ENCODE measurements at regions not wholly inside any gene's neighbourhood (a gene's known extent, or its start where the extent isn't known, plus 50 kb on each side); places are given as distances from the start of the nearest gene placed in this dataset.

DNA sequence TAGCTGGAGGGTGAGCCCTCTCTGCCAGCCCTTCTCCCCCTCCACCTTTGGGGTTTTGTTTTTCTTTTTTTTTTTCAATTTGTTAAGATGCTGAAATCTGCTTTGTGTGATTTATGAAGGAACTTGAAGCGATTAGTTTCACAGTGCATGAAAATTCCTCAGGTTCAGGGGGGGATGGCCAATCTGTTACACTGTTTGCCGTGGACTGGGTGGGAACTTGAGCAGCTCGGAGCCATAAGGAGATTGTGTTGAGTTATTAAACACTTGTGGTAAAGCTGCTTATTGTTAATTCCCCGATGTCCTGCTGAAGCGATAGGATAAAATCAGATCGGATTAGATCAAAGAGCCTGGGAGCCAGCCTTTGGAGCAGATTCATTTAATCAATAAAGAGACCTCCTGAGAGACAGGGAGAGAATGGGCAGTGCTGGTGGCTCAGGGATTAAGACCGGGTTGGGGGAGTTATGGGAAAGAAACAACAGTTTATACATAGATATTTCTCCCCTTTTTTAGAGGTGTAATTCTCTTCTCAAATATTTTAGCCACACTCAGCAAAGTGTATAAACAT, 105.8 kb upstream of the SPATA31D4 start:
- DNase-seq (ENCODE audit: low spot score): no peak
- no peak overlapping the region for H2BK120ac ChIP-seq (ENCODE audit: low read depth, low read length)
- peaks cover 22 to 25% of the 10 kb centered on the region in 2 donors for H3K4me1 ChIP-seq (ENCODE audit: control insufficient read depth in 2 of 2, insufficient read depth in 1 of 2, low read depth in 1 of 2, low read length in 2 of 2)
- H3K79me1 ChIP-seq (ENCODE audit: low read depth, low read length): no peaks in the 10 kb centered on the region
- H2BK15ac ChIP-seq (ENCODE audit: low read length): no peak overlapping the region
- H2BK12ac ChIP-seq (ENCODE audit: low read length): no peak overlapping the region
- no peak overlapping the region for H3K9ac ChIP-seq (ENCODE audit: low read depth, low read length, poor library complexity)
- H2AFZ ChIP-seq (ENCODE audit: low read length): no peak overlapping the region
- H3K36me3 ChIP-seq (replicated peaks in 1 of 2; ENCODE audit: control insufficient read depth in 2 of 2, insufficient read depth in 2 of 2, low read length in 2 of 2): no peaks in the 10 kb centered on the region
- no peak overlapping the region for H2AK5ac ChIP-seq (ENCODE audit: low read depth, low read length)
- H2BK5ac ChIP-seq (ENCODE audit: low read length): no peak overlapping the region
- no peak overlapping the region for H3K4me2 ChIP-seq (ENCODE audit: insufficient read depth, low read length, poor library complexity, severe bottlenecking)
- no peaks in the 10 kb centered on the region for H3K9me3 ChIP-seq (replicated peaks in 1 of 2; ENCODE audit: control insufficient read depth in 2 of 2, insufficient read depth in 1 of 2, low read depth in 1 of 2, low read length in 2 of 2)
- H3K4me3 ChIP-seq (ENCODE audit: low read length in 2 of 2): no peak overlapping the region
- no peak overlapping the region for H3K14ac ChIP-seq (ENCODE audit: low read length)
- no peaks in the 10 kb centered on the region for H3K27me3 ChIP-seq (ENCODE audit: control insufficient read depth in 3 of 3, insufficient read depth in 3 of 3, low read depth in 1 of 3, low read length in 3 of 3)
- H4K8ac ChIP-seq (ENCODE audit: low read depth, low read length): no peak overlapping the region
- no peak overlapping the region for H3K4ac ChIP-seq (ENCODE audit: low read length)
- no peak overlapping the region for H3K18ac ChIP-seq (ENCODE audit: low read length)
- no peak overlapping the region for H4K91ac ChIP-seq (ENCODE audit: low read depth, low read length, poor library complexity)
- no CpG with 5 or more reads among the region's 7 CpGs for WGBS, 2 donors (ENCODE audit: extremely low coverage in 2 of 2, insufficient read length in 2 of 2, insufficient replicate concordance in 1 of 2)
- no peak overlapping the region for H3K23ac ChIP-seq (ENCODE audit: low read depth, low read length, poor library complexity)
- H3K27ac ChIP-seq (replicated peaks; ENCODE audit: low read length): no peak overlapping the region

DNA sequence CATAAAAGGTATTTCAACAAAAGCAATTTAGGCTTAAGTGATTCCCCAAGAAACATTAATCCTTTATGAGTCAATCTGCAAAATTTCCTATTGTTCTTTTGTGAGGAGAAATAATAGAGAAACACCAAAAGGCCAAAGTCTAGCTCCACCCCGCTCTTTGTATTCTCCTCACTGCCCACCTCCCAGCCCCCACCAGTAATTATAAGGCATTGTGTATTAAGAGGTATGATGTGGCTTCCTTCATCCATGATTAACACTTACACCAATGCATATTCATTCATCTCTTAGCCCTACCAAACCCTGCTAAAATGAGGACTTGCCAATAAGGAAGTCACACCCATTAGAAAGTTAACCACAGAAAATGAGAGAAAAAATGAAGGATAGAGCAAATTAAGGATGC, 105.3 kb upstream of the SPATA31D4 start:
- no CpG with 5 or more reads among the region's 1 CpG for WGBS, 2 donors (ENCODE audit: extremely low coverage in 2 of 2, insufficient read length in 2 of 2, insufficient replicate concordance in 1 of 2)
- H3K4me1 ChIP-seq (ENCODE audit: control insufficient read depth in 2 of 2, insufficient read depth in 1 of 2, low read depth in 1 of 2, low read length in 2 of 2): peaks cover 22 to 25% of the 10 kb centered on the region in 2 donors

DNA sequence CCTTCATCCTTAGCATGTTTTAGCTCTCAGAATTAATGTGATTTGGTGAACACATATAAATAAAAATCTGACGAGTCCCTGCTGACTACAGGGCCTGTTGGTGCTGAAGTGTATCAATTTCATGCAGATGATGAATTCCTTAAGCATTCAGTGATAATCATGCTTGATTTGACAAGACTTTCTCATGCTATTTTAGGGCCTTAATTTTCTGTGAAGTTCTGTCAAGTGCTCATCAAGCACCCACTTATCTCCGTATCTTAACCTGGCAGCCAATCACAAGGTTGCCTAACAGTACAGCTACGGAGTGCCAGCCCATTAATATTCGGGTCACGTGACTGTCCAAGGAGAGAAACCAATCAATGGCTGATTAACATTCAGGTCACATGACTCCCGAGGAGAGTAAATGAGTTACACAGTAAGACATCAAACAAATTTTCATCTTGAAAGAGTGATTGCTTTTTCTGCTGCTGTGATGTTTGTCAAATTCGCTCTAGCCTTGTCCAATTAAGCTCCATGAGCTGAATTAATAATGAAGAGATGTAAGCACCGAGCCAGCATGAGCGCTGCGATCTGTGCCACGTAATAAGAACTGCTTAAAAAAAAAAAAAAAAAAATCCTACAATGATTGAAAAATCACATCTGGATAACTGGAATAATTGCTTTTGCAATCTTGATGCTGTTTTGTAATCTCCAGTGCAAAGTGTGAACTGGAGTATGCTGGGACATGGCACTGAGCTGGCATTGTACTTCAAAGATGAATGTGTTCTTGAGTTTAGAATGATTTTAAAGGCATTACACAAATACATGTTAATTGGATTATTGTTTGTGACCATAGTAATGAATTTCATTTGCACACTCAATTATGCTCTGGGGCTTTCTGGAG, 104.3 kb upstream of the SPATA31D4 start:
- Histone ChIP-seq H4K91ac (ENCODE audit: low read depth, low read length, poor library complexity) (no peak overlapping the region), H3K23ac (ENCODE audit: low read depth, low read length, poor library complexity) (no peak overlapping the region), H3K18ac (ENCODE audit: low read length) (no peak overlapping the region), H2AK5ac (ENCODE audit: low read depth, low read length) (no peak overlapping the region), H3K14ac (ENCODE audit: low read length) (no peak overlapping the region), H2AFZ (ENCODE audit: low read length) (no peak overlapping the region), H3K4me3 (ENCODE audit: low read length in 2 of 2) (no peak overlapping the region), H2BK15ac (ENCODE audit: low read length) (no peak overlapping the region), H3K27me3 (ENCODE audit: control insufficient read depth in 3 of 3, insufficient read depth in 3 of 3, low read depth in 1 of 3, low read length in 3 of 3) (no peaks in the 10 kb centered on the region), H3K4ac (ENCODE audit: low read length) (no peak overlapping the region), H3K36me3 (replicated peaks in 1 of 2; ENCODE audit: control insufficient read depth in 2 of 2, insufficient read depth in 2 of 2, low read length in 2 of 2) (no peaks in the 10 kb centered on the region), H2BK12ac (ENCODE audit: low read length) (no peak overlapping the region), H3K27ac (replicated peaks; ENCODE audit: low read length) (no peak overlapping the region), H3K4me1 (ENCODE audit: control insufficient read depth in 2 of 2, insufficient read depth in 1 of 2, low read depth in 1 of 2, low read length in 2 of 2) (peaks cover 19 to 20% of the 10 kb centered on the region in 2 donors), H2BK5ac (ENCODE audit: low read length) (no peak overlapping the region), H3K4me2 (ENCODE audit: insufficient read depth, low read length, poor library complexity, severe bottlenecking) (no peak overlapping the region), H4K8ac (ENCODE audit: low read depth, low read length) (no peak overlapping the region), H3K79me1 (ENCODE audit: low read depth, low read length) (no peaks in the 10 kb centered on the region), H3K9me3 (replicated peaks in 1 of 2; ENCODE audit: control insufficient read depth in 2 of 2, insufficient read depth in 1 of 2, low read depth in 1 of 2, low read length in 2 of 2) (no peaks in the 10 kb centered on the region), H2BK120ac (ENCODE audit: low read depth, low read length) (no peak overlapping the region), H3K9ac (ENCODE audit: low read depth, low read length, poor library complexity) (no peak overlapping the region)
- WGBS, 2 donors (ENCODE audit: extremely low coverage in 2 of 2, insufficient read length in 2 of 2, insufficient replicate concordance in 1 of 2): no CpG with 5 or more reads among the region's 11 CpGs
- no peak for DNase-seq (ENCODE audit: low spot score)

More for the DNA sequence above, 105.3 kb upstream of the SPATA31D4 start:
- H3K36me3 ChIP-seq (replicated peaks in 1 of 2; ENCODE audit: control insufficient read depth in 2 of 2, insufficient read depth in 2 of 2, low read length in 2 of 2): no peaks in the 10 kb centered on the region
- no peaks in the 10 kb centered on the region for H3K27me3 ChIP-seq (ENCODE audit: control insufficient read depth in 3 of 3, insufficient read depth in 3 of 3, low read depth in 1 of 3, low read length in 3 of 3)
- no peak overlapping the region for H4K91ac ChIP-seq (ENCODE audit: low read depth, low read length, poor library complexity)
- H2BK12ac ChIP-seq (ENCODE audit: low read length): no peak overlapping the region
- no peaks in the 10 kb centered on the region for H3K79me1 ChIP-seq (ENCODE audit: low read depth, low read length)
- no peaks in the 10 kb centered on the region for H3K9me3 ChIP-seq (replicated peaks in 1 of 2; ENCODE audit: control insufficient read depth in 2 of 2, insufficient read depth in 1 of 2, low read depth in 1 of 2, low read length in 2 of 2)
- no peak overlapping the region for H3K9ac ChIP-seq (ENCODE audit: low read depth, low read length, poor library complexity)
- no peak overlapping the region for H3K4me2 ChIP-seq (ENCODE audit: insufficient read depth, low read length, poor library complexity, severe bottlenecking)
- H3K23ac ChIP-seq (ENCODE audit: low read depth, low read length, poor library complexity): no peak overlapping the region
- H3K4ac ChIP-seq (ENCODE audit: low read length): no peak overlapping the region
- no peak overlapping the region for H2BK5ac ChIP-seq (ENCODE audit: low read length)
- no peak for DNase-seq (ENCODE audit: low spot score)
- no peak overlapping the region for H2AK5ac ChIP-seq (ENCODE audit: low read depth, low read length)
- H2BK15ac ChIP-seq (ENCODE audit: low read length): no peak overlapping the region
- H2BK120ac ChIP-seq (ENCODE audit: low read depth, low read length): no peak overlapping the region
- H2AFZ ChIP-seq (ENCODE audit: low read length): no peak overlapping the region
- H3K18ac ChIP-seq (ENCODE audit: low read length): no peak overlapping the region
- no peak overlapping the region for H3K14ac ChIP-seq (ENCODE audit: low read length)
- H3K4me3 ChIP-seq (ENCODE audit: low read length in 2 of 2): no peak overlapping the region
- H3K27ac ChIP-seq (replicated peaks; ENCODE audit: low read length): no peak overlapping the region
- no peak overlapping the region for H4K8ac ChIP-seq (ENCODE audit: low read depth, low read length)
